NCI-H524 (cell line): ENCODE measurements at regions not wholly inside any gene's neighbourhood (a gene's known extent, or its start where the extent isn't known, plus 50 kb on each side); places are given as distances from the start of the nearest gene placed in this dataset.
"Not testable (repeated sequence)": the region's sequence is repeated elsewhere in the genome, so short reads cannot be mapped to it uniquely, and the experiment has no call there.

Experiments
- DNase-seq, 2 experiments: peaks; one replicate each; lab custom pipeline; 2025; lab: John Stamatoyannopoulos, UW

DNA sequence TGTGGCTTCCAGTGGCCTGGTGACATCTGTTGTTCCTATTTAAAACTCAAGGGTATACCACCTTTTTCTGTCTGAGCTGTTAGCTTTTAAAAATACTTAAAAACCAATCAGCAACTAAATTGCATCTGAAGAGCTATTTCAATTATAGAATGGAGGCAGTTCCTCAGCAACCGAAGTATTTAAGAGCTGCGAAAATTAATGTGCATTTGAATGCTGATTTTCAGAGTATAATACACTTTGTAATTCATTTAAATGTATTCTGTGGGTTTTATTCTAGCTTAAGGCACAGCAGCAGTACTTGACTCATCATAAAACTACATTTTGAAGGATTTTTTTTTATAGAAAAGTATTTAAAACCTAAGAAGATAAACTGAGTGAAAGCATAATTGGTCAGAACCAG is 404.9 kb upstream of the PRKCQ start:
- no peak for DNase-seq

DNA sequence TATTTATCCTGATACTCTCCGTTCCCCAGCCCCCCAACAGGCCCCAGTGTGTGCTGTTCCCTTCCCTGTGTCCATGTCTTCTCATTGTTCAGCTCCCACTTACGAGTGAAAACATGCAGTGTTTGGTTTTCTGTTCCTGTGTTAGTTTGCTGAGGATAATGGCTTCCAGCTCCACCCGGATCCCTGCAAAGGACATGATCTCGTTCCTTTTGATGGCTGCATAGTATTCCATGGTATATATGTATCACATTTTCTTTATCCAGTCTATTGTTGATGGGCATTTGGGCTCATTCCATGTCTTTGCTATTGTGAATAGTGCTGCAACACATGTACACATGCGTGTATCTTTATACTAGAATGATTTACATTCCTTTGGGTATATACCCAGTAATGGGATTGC is 403.9 kb upstream of the PRKCQ start:
- DNase-seq: not testable (repeated sequence)

DNA sequence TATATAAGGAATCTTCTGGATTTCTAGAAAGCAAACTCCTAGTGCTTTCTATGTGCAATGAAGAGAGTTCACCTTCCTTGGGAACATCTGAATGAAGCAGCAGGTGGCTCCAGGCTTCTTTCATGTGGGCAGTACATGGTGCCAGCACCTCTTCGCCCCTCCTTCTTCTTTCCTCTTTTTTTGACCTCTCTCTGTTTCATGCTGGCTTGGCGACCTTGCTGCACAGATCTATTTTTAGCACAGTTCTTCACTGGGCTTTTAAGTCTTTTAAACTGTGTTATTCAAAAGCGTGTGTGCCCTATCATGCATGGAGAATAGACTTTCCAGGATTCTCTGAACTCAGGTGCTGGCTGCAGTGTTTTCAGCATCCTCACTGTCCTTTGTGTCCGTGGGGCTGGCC is 400.3 kb upstream of the PRKCQ start:
- no peak for DNase-seq

GRCh38 chr10:6979371-6979770 is 399.3 kb upstream of the PRKCQ start:
- no peak for DNase-seq

DNA sequence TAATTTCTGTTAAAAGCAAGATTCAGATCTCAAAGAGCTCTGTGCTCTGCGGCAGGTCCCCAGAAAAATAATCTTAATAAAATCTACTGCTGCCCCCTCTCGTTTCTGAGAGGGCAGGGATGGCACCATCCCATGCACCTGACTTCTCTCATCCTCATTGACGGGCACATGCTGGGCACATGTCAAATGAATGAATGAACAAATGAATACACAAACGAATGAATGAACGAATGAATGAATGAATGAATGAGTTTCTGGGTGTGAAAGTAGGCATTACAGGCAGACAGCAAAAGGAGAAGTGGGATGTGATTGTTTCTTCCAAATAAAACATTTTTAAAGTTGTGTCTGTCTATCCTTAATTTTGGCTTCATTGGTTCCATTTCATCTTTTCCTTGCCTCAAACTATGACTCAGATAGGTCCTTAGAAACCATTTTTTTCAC is 398.1 kb upstream of the PRKCQ start:
- DNase-seq: no peak

DNA sequence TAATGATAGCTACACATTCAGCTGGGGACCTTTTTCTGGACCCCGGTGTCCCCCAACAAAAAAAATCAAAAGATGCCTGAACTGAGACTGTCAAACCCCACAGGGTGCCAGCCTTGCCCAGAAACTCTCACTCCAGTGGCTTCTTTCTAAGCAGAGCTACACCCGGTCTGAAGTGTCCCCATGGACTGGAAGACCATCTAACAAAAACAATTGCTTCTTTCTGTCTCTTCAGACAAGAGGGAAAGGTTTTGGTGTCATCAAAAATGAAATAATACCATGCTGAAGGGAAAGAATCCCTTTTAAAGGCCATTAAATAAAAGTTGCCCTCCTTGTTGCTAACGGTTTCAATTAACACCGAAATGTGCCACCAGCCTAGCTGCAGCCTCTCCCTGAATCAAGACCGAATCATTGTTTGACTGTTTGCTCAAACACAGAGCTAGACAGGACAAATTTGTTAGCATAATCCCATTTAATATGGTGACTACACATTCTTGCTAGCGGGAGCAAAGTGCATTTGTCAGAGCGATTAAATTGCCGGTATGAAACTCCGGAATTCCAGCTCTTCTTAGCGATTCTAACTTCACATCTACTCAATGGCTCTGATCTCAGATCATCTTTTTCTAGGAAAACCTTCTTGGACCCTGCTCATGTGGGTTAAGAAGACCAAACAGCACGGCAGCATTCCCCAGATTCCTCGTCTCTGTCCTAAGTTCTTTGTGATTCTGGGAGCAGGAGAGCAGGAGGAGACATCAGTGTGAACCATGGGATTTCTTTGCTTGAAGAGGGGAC is 397.5 kb upstream of the PRKCQ start:
- no peak for DNase-seq

DNA sequence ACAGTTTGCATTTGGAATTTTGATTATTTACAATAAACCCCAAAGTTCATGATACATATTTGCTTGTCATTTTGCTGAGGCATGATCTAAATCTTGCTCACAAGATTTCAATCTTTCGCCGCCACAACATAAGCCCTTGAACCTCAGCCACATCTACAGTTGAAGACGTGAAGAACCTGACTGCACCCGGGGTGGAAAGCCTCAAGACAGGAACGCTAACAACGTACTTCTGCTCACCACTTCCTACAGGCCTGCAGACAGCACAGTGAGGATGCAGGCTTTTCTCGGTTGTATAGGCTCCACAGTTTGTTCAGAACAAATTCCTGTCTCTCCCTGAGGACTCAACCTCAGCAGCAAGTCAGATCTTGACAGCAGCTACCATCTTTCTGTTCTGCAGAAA is 393.8 kb upstream of the PRKCQ start:
- no peak for DNase-seq

DNA sequence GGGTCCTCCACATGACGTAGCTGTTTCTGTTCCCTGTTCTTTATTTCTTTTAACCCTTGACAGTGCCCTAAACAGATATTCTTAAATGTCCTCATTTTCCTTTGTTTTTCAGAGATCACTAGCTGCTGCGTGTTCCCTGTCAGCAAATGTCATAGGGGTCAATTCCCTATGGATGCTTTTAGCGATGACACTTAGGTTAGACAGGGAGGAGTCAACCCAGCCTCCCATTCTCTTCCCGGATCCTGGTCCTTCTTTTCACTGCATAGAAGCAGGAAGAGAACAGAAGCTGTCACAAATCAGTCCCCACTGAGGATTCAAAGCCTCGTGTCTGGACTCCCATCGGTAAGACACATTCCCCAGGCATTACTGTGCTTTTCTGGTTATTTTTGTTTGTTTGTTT is 392.1 kb upstream of the PRKCQ start:
- DNase-seq: no peak

DNA sequence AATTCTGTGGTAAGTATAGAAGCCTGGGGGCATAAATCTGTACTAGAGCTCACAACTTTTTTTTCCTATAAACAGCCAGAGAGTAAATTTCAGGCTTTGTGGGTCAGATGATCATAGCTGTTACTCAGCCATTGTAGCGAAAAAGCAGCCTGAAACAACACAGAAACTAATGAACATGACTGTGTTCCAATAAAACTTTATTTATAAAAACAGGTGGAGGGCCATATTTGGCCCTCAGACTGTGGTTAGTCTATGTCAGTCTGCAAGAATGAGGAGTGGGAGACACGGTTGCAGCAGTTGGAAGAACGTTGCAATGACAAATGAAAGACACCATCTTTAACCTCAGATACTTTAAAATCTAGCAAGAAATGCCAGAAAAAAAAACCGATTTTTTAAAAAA is 389.6 kb upstream of the PRKCQ start:
- no peak for DNase-seq

DNA sequence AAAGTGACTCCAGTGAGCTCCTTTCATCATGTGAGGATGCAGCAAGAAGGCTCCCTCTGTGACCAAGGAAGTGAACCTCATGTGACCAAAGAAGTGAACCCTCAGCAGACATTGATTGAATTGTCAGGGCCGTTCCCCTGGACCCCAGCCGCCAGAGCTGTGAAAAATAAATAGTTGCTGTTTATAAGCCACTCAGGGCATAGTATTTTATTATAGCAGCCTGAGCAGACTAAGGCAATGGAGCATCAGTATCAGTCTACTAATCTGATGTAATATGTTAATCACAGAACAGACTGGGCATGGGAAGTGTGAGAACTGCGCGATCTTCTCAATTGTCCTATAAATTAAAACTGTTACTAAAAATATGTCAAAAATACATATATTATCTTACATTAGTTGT is 384.5 kb upstream of the PRKCQ start:
- no peak for DNase-seq

- DNase-seq: no peak
Measured at GRCh38 chr10:6962576-6962975, 382.5 kb upstream of the PRKCQ start.

DNA sequence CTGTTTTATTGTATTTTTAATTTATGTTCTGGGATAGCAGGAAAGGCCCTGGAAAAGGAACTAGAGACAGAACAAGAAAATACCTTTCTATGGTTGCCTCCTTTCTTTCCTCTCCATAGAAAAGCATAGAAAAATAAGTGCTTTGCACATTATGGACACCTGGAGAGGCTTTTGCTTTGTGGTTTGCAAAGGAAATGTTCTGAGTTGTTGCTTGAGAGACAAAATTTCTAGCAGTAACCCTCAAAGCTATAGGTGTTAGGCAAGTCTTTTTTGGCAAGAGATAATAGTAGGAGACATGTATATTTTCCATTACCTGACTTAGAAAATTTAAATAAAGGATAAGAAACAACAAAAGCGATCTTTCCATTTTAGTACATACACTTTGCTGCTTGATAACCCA is 378.6 kb upstream of the PRKCQ start:
- no peak for DNase-seq

GRCh38 chr10:6958254-6958653 is 378.2 kb upstream of the PRKCQ start:
- no peak for DNase-seq

DNA sequence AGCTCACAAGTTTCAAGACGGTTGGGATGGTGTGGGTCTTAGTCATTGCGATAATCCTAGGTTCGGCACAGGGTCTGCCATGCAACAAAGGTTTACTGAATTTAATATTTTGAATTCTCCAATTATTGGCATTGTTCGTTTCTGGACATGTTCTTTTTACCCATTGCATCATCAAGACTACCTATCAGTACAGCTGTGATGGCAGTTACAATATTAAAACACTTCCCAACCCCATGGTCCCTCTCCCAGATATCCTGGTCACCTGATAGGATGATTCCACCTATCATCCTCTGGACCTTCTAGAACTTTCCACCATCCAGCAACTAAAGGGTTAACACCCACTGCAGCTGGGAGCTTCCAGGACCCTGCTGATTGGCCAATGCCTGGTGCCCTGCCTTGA is 377.8 kb upstream of the PRKCQ start:
- DNase-seq: no peak

- DNase-seq: no peak
Measured at GRCh38 chr10:6956562-6956961, 376.5 kb upstream of the PRKCQ start.

- no peak for DNase-seq
Measured at GRCh38 chr10:6953271-6953801, 373.3 kb upstream of the PRKCQ start.

- DNase-seq: no peak
Measured at GRCh38 chr10:6951732-6952131, 371.7 kb upstream of the PRKCQ start.

- no peak for DNase-seq
Measured at GRCh38 chr10:6950133-6950532, 370.1 kb upstream of the PRKCQ start.

DNA sequence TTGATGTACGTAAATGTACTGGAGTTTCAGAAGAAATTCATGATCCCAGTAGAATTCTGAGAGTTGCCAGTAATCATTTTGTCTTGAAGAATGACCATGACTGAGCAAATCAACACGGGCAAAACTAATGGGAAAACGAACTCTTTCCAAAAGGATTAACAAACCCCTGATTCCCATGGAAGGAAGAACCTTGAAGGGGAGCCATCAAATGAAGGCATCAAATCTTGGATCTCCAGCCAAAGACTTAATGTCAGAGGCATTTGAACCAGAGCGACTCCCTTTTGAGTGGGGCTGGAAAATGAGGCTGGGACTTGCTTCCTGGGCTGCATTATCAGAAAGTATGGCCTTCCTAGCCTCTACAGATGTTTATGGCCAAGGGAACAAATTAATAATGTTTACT is 364.4 kb upstream of the PRKCQ start:
- DNase-seq: no peak

GRCh38 chr10:6938384-6938783 is 358.3 kb upstream of the PRKCQ start:
- no peak for DNase-seq

DNA sequence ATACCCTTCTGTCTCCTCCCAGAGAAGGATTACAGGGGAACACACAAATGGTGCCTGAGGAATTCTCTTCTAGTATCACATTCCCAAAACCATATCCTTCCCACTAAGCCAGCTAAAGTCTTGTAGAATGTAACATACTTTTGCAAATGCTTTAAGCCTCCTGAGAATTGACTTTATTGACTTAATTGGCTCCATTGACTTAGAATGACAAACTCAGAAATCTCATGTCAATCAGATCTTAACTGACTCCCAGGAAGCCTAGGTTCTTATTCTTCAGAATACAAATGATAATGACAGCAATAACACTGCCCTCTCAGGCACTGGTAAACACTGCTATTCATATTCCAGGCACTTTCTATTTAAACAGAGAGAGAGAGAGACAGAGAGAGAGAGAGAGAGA is 356.9 kb upstream of the PRKCQ start:
- no peak for DNase-seq

DNA sequence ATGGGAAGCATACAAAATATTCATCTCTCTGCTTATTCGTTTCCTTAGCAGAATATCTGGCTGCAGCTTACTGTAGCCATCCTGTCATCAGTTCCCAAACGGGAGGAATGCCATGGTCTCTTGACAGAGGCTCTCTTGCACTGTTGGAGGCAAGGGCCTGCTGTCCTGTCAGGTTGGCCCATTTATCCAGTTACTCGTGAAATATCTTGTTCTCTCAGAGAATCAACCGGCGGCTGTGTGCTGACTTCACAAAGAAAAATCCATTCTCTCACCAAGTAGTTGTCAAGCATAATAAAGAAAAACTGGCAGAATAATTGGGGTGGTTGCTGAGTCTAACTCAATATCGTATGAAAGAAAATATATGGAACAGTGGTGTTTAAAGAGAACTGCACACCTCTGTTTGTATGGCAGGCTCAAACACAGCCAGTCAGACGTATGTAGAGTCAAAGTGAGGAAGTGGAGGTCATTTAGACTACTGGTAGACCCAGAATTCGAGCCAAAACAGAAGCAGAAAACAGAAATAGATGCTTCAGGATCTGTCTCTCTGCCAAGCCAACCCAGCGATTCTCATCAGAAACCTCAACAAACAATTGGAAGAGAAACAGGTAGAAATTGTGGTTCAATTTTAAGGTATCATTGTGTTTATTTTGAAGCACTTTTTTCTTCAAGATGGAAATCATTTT is 349.2 kb upstream of the PRKCQ start:
- no peak for DNase-seq

DNA sequence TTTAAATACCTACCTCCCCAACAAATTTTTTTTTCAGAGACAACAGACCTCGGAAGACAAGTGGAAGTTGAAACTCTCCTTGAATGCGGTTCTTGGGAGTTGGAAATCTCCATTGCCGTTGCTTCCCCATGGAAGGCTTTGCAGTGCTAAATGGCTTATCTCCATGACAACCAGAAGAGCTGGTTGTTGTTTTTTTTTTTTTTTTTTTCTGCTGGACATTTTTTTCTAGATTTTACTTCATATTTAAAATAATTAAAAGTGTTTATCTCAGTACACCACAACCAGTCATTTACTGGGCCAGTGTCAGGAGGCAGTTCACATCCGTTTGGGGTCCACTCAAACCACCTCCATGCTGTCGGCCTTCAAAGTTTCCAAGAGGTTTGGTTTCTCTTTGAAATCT is 348.5 kb upstream of the PRKCQ start:
- DNase-seq: peak in 1 of 2 experiments; percentile 46

GRCh38 chr10:6926971-6927370 is 346.9 kb upstream of the PRKCQ start:
- DNase-seq: no peak
